HEK293T (cell line): ENCODE measurements at regions not wholly inside any gene's neighbourhood (a gene's known extent, or its start where the extent isn't known, plus 50 kb on each side); places are given as distances from the start of the nearest gene placed in this dataset.

Experiments used
- BHLHE40 ChIP-seq: fragments of 450-650 bp; IDR thresholded peaks from 2 replicates; pipeline ENCODE4 v1.6.1; 2016; ENCODE audit warnings: mild to moderate bottlenecking, moderate library complexity, borderline replicate concordance
- CTBP1 ChIP-seq: fragments of 450-650 bp; IDR thresholded peaks from 2 replicates; pipeline ENCODE4 v1.6.1; 2016; ENCODE audit warnings: borderline replicate concordance
- ELF4 ChIP-seq: fragments of 450-650 bp; IDR thresholded peaks from 2 replicates; pipeline ENCODE4 v1.6.1; 2017; ENCODE audit warnings: antibody characterized with exemption
- FOXK2 ChIP-seq: fragments of 450-650 bp; IDR thresholded peaks from 2 replicates; pipeline ENCODE4 v1.6.1; 2016; ENCODE audit warnings: mild to moderate bottlenecking
- FOXM1 ChIP-seq: fragments of 450-650 bp; IDR thresholded peaks from 2 replicates; pipeline ENCODE4 v1.6.1; 2017; ENCODE audit warnings: mild to moderate bottlenecking, borderline replicate concordance
- LEF1 ChIP-seq: fragments of 450-650 bp; IDR thresholded peaks from 2 replicates; pipeline ENCODE4 v1.6.1; 2017; ENCODE audit warnings: mild to moderate bottlenecking, borderline replicate concordance
- SP1 ChIP-seq: fragments of 450-650 bp; IDR thresholded peaks from 2 replicates; pipeline ENCODE4 v1.6.1; 2017
- ZNF384 ChIP-seq: fragments of 450-650 bp; IDR thresholded peaks from 2 replicates; pipeline ENCODE4 v1.6.1; 2016

- TF ChIP-seq FOXM1 (no peak), FOXK2 (no peak), BHLHE40 (no peak), ZNF384 (no peak), ELF4 (no peak), SP1 (no peak), CTBP1 (no peak), LEF1 (no peak)
Observed at GRCh38 chr10:3485057-3485686, 299.8 kb downstream of the KLF6 start.
